ENCODE measurements at regions not wholly inside any gene's neighbourhood (a gene's known extent, or its start where the extent isn't known, plus 50 kb on each side); places are given as distances from the start of the nearest gene placed in this dataset.
"Not testable (repeated sequence)": the region's sequence is repeated elsewhere in the genome, so short reads cannot be mapped to it uniquely, and the experiment has no call there.

DNA sequence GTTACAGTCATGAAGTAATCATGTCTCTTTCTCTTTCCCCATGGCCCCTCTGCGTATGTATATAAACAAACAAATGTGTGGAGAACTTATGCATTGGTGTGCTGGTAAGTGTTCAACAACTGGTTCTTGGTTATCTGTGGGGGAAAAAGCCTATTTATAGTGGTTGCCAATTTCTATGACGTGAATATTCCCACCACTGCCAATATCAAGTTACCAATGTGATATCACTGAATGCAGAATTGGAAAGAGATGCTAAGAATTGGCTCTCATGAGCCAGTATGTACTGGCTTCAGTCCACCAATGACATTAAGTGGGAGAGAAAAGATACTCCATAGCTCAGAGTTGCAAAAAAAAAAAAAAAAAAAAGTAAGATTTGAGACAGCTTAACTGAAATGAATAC lies 399.7 kb downstream of the REEP3 start:
- DNase-seq (ENCODE audit: low read depth) = no peak

GRCh38 chr10:63921908-63922467 lies 400.8 kb downstream of the REEP3 start:
- no peak for DNase-seq (ENCODE audit: low read depth)

DNA sequence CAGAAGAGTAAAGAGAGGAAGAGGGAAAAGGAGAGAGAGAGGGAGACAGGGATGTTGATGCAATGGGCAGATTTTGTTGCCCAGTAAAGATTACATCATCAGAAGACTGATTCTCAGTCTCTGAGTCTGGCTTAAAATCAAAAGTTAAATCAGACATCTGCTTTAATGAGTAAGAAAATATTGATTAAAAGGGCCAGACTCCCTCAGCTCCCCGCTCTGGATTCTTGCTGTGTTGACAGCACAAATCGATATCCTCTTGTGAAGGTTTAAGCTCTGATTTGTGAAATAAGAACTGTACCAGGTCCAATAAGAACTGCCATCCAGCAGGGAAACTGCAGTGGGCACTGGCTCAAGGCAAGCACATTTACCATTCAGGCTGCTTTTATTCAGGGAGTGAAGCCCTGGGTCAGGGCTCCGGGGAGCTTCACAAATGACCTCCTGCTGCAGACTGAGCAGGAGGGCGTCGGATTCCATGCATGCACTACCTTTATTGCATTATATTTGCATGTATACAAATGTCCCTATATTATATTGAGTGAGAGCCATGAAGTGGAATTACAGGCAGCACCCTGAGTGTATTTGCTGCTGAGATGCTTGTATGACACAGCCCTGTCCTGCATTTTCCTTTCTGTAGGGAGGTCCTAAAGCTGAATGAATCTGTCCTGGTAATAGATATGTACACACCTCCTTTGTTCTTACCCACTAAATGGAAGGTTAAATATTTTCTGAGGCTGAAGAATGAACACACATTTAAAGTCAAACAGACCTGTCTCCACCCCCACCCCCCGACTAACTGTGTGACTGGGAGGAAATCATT lies 401.5 kb downstream of the REEP3 start:
- DNase-seq (ENCODE audit: low read depth) = no peak

DNA sequence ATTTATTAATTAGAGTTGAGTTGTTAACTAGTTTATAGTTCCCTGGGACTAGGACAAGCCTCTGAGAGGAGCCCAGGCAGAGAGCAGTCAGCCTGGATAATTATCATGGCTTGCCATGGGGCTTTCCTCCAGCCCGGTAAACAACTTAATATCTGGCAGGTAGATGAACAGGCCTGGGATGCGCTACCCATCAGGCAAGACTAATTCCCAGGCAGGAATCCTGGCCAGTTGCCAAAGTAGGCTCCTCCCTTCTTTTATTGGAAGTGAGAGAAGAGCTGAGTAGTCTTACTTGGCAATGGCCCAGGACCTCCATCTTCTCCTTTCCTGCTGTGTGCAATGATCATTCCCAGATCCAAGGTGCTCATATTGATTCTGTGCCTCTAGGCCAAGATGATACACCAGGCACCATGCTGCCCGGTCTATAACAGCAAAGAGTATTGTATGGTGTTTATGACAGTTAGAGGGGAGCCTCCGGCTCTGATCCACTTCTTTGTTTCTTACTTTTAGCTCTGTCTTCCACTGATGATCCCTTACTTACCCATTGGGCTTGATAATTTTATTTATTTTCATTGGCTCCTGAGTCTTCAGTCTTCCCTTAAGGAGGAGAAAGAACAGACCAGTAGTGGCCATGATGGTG lies 408.7 kb downstream of the REEP3 start:
- no peak for DNase-seq (ENCODE audit: low read depth)

DNA sequence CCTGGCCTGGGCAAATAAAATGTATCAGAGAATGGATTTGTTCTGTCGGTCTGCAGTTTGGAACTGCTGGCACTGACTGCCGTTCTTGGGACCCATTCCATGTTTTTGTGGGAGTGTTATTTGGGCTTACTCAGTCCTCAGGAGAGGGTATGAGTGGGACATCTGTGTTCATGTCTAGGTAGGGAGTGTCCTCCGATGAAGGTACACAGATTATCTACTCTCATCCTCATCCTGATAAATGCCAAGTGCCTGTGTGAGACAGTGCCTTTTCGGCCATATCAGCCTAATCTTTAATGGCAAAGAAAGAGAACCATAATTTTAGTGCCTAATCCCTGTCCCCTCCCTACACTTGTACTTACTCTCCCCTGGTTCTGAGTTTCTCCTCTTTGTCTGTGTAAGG lies 409.4 kb downstream of the REEP3 start:
- DNase-seq (ENCODE audit: low read depth) = no peak

DNA sequence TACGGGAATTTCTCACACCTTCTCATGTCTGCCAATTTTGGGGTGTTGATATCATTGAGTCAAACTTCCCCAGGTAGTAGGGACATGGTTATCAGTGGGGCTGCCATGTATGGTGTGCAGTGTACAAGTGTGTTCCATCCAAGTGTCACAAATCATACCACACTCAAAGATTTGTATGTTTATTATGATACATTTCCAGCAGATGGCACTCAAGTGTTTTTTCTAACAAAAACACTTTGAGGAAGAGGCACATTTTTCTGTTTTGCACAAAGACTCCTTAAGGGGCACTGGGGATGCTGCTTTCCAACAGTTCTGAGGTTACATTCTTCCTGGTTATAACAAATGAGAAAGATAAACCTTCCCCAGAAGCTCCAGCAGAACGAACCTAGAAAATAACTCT lies 414.5 kb downstream of the REEP3 start:
- no peak for DNase-seq (ENCODE audit: low read depth)

- DNase-seq (ENCODE audit: low read depth) = no peak
These were observed 419.2 kb downstream of the REEP3 start for GRCh38 chr10:63940277-63940922.

DNA sequence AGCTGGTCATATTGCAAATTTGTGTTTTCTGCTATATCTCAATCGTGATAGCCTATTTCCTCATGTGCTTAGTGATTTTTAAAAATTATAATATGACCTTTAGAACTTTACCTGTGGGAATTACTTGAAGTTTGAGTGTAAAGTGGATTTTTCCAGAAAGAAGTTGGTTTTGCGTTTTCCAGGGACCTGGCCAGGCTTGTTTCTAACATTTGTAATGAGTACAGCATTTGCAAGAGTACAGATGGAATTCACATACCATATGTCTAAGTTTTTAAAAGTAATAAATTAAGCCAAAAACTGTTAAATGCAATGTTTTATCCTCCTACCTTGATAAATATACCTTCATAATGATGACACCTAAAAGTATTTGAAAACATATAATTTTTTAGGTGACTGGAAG lies 443.2 kb downstream of the REEP3 start:
- DNase-seq (ENCODE audit: low read depth) = no peak

DNA sequence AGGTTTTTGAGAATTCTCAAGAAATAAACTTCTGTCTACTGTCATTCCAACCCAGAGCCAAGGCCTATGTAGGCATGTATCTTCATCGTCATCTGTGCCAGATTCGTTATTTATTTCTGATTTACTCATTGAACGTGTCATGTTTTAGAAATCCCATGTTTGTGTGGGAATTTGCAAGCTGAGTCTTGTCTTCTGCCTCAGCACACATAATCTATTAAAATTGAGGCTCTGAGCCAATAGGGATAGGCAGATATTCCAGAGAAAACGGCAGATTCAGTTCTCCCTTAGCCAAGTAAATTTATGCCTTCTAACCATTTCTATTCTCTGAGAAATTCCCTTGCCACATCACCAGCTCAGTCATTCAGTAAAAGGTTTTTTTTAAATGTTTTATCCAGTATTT lies 444.6 kb downstream of the REEP3 start:
- no peak for DNase-seq (ENCODE audit: low read depth)

DNA sequence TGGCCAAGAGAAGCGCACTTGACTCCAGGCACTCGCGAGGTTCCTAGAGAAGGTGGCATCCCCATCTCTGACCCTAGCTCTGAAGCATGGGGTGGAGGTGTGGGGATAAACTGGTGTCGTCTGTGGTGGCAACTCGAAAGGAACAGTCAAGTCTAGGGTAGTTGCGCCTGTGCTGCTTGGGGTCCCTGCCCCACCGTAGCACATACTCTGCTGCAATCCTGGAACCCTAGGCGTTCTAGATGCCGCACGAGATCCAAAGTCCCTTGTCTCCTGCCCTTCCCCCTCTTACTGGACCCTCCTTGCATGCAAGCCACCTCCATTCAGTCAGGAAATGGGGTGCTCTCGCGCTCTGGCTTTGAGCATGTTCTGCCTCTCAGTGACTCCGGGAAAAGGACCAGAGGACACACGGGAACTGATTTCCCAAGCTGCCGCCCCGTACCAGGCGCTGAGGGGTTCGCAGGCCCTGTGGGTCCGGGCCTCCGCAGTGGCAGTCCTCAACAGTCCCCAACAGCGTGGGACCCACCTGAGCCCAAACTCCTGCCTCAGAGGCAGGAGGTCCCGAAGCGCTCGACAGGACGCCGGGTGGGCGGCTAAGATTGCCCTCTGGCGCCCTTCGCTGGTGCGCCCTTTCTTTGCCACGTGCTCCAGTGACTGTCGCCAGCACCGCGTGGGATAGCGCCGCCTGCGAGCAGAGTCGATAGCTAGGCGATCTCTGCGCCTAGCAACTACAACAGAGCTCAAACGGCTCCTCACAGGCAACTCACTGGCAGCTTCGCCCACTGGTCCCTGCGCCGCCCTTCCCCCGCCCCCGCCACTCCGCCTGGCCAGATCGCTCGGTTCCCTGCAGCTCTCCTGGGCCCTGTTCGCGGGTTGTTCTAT lies 452.0 kb downstream of the REEP3 start:
- DNase-seq (ENCODE audit: low read depth) = no peak

- no peak for DNase-seq (ENCODE audit: low read depth)
These were observed 455.3 kb downstream of the REEP3 start for GRCh38 chr10:63976538-63976937.

GRCh38 chr10:63977329-63977923 lies 456.2 kb downstream of the REEP3 start:
- no peak for DNase-seq (ENCODE audit: low read depth)

GRCh38 chr10:63980870-63981269 lies 459.7 kb downstream of the REEP3 start:
- DNase-seq (ENCODE audit: low read depth) = not testable (repeated sequence)

DNA sequence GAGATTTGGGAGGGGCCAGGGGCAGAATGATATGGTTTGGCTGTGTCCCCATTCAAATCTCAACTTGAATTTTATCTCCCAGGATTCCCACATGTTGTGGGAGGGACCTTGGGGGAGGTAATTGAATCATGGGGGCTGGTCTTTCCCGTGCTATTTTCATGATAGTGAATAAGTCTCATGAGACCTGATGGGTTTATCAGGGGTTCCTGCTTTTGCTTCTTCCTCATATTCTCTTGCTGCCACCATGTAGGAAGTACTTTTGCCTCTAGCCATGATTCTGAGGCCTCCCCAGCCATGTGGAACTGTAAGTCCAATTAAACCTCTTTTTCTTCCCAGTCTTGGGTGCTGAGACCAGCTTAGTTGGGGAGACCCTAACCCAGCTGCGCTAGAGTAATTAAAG lies 462.9 kb downstream of the REEP3 start:
- not testable (repeated sequence) for DNase-seq (ENCODE audit: low read depth)

- no peak for DNase-seq (ENCODE audit: low read depth)
These were observed 465.3 kb downstream of the REEP3 start for GRCh38 chr10:63986536-63986935.

DNA sequence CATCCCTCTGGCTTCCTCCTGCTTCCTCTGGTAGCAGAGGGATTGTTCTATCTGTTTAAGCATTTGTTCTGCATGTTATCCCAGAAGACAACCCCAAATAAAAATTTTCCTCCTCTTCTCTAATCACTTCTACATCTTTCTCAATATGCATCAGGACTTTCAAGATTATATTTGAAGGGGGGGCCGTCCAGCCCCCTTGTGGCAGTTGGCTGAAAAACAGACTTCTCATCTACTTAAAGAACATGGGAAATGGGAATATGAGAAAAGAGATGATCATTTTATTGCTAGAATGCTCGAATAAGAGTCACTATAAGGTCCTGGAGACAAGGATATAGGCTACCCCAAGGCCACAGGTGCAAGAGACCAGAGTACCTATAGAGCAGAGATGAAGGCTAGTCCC lies 466.0 kb downstream of the REEP3 start:
- DNase-seq (ENCODE audit: low read depth) = no peak

DNA sequence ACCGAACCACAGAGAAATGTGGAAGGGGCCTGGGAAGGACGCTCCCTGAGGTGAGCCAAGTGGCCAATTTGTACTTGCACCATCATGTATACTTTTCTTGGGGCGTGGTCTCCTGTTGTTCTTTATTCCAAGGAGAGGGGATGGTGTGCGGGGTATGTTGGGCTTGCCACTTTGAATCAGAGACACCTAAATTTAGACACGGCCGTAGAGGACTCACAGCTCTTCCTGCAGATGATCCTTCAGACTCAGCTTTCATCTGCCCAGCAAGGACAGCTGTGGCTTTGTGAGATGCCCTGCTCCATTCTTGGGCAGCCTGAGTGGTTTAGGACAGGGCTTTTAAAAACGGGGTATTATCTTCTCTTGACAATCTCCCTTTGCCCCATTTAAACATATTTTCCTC lies 473.2 kb downstream of the REEP3 start:
- DNase-seq (ENCODE audit: low read depth) = no peak

DNA sequence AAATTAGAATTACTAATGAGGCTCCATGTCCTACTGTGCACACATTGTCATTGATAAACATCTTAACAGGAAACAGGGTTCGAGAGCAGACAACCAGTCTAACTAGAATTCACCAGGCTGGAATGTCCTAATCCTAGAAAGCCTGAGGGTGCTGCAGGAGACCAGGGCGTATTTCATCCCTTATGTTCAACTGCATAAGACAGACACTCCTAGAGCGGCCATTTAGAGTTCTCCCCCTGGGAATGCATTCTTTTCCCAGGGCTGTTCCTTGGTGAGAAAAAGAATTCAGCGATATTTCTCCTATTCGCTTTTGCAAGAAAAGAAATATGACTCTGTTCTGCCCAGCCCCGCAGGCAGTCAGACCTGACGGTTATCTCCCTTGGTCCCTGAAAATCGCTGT lies 486.0 kb downstream of the REEP3 start:
- DNase-seq (ENCODE audit: low read depth) = no peak

GRCh38 chr10:64010711-64011110 lies 489.5 kb downstream of the REEP3 start:
- no peak for DNase-seq (ENCODE audit: low read depth)

DNA sequence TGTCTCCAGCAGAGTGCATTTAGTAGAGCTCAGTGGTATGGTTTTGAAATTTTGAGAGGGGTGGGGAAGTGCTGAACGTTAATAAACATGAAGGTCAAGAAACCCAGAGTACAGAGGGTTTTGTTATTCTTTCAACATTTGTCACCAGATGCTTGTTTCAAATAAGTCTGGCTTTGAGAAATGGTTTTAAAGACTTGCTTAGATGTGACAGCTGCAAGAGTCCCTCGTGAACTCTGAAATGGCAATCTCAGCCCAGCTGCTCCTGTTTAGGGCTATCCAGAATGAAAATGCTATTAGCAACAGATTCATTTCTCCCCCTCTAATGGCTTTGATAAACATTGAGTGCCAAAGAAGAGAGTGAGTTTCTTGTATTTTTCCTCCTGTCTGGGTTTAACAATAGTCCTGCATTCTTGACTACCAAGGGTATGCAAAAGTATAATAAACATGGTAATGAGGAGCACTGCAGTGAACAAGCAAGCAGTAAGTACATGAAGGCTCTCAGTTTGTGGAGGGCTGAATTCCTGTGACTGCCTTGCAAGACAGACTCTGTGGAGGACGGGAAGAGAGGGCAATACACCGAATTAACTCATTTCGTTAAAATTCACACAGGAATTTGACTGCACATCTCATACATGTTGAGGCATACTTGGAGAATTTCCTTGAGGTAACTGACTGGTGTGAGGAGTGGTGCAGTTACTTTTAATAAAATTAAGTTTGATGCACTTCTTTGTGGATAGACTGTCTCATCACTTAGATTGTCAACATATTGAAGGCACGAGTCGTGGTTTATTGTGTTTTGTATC lies 490.9 kb downstream of the REEP3 start:
- DNase-seq (ENCODE audit: low read depth) = no peak

DNA sequence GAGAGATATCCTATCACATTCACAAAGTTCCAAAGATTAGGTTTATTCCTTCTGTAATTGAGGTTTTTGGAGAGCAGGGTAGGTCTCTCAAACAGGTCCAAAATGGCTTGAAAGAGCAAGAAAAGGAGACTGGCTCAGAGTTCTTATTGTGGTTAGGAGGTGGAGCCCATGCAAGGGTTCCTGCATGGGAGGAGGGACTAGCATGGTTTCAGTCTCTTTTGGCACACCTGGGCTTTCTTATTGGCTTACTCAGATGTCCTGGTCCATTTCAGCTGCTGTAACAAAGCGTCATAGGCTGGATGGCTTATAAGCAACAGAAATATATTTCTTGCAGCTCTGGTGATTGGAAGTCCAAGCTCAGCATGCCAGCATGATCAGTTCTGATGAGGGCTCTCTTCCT lies 493.1 kb downstream of the REEP3 start:
- DNase-seq (ENCODE audit: low read depth) = no peak
